DND-41 (cell line): ENCODE measurements at regions not wholly inside any gene's neighbourhood (a gene's known extent, or its start where the extent isn't known, plus 50 kb on each side); places are given as distances from the start of the nearest gene placed in this dataset.

Experiments used
- ATAC-seq: fragments of 200-7000 bp; cut with Tn5 transposase; 3 replicates; pipeline ENCODE4 v1.9.1; 2021; ENCODE audit warnings: low read depth; ENCODE audit not compliant: insufficient read depth
- DNase-seq: peaks from one replicate; pipeline ENCODE4 v3.0.0-alpha.2; 2020
- H2AFZ ChIP-seq: 2 replicates; pipeline ENCODE4 v1.6.0; 2012; ENCODE audit warnings: low read depth, low read length
- H3K27ac ChIP-seq: 2 replicates; pipeline ENCODE4 v1.5.1; 2012; ENCODE audit warnings: low read length, inconsistent platforms
- H3K27me3 ChIP-seq: fragments of 200-600 bp; sonication (generic); 2 replicates; pipeline ENCODE4 v1.6.0; 2012; ENCODE audit warnings: low read length, mild to moderate bottlenecking, inconsistent platforms; ENCODE audit not compliant: insufficient read depth, poor library complexity
- H3K36me3 ChIP-seq: 2 replicates; pipeline ENCODE4 v1.5.1; 2012; ENCODE audit warnings: low read length, inconsistent platforms; ENCODE audit not compliant: insufficient read depth
- H3K4me1 ChIP-seq: 2 replicates; pipeline ENCODE4 v1.5.1; 2012; ENCODE audit warnings: mild to moderate bottlenecking, low read length; ENCODE audit not compliant: insufficient read depth
- H3K4me2 ChIP-seq: 2 replicates; pipeline ENCODE4 v1.6.0; 2012; ENCODE audit warnings: mild to moderate bottlenecking, moderate library complexity, low read length, inconsistent platforms; ENCODE audit not compliant: insufficient read depth
- H3K4me3 ChIP-seq, 2 experiments: fragments of 200-600 bp in 1 of 2; shearing (Covaris generic) in 1 of 2; 2 replicates each; pipeline ENCODE4 v1.5.1; 2012 to 2016; ENCODE audit warnings: inconsistent platforms in 2 of 2, low read length in 2 of 2, mild to moderate bottlenecking in 2 of 2, low read depth in 1 of 2, moderate library complexity in 1 of 2
- H3K79me2 ChIP-seq: 2 replicates; pipeline ENCODE4 v1.6.0; 2012; ENCODE audit warnings: low read length, inconsistent platforms; ENCODE audit not compliant: insufficient read depth
- H3K9ac ChIP-seq: 2 replicates; pipeline ENCODE4 v1.6.0; 2012; ENCODE audit warnings: low read depth, mild to moderate bottlenecking, inconsistent platforms, low read length, moderate library complexity
- H3K9me3 ChIP-seq: 2 replicates; pipeline ENCODE4 v1.5.1; 2012; ENCODE audit warnings: low read length, moderate library complexity, mild to moderate bottlenecking, inconsistent platforms; ENCODE audit not compliant: insufficient read depth, severe bottlenecking
- H4K20me1 ChIP-seq: 2 replicates; pipeline ENCODE4 v1.6.0; 2012; ENCODE audit warnings: low read length; ENCODE audit not compliant: insufficient read depth
- EZH2 ChIP-seq: IDR thresholded peaks from 3 replicates; pipeline ENCODE4 v1.6.1; 2012; ENCODE audit warnings: borderline replicate concordance, low read depth, mild to moderate bottlenecking, moderate library complexity, low read length, inconsistent platforms; ENCODE audit not compliant: severe bottlenecking
- TF ChIP-seq, protein P1 (sequence below): IDR thresholded peaks from 2 replicates; pipeline ENCODE4 v1.5.1; 2012; ENCODE audit warnings: borderline replicate concordance, low read length, moderate library complexity, mild to moderate bottlenecking; ENCODE audit not compliant: poor library complexity, severe bottlenecking; ENCODE audit errors: extremely low read depth

DNA sequence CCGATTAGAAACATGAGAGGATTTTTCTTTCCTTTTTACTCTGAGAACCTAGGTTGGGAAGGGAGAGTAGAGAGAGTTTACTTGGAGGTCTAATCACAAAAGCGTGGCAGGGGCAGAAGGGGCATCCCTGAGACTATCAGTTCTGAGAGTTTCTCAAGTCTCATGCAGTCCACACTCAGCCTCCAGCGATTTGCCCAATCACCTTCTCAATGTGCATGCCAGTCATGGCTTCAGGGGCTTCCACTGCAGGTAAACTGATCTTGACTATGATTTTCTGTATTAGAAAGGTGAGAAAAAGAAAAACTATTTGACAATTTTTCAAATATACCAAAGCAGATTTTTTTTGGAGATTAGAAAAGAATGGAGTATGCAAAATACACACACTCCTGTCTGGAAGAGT is 617.1 kb upstream of the ZFP42 start:
- H3K79me2 ChIP-seq, result no peaks in the 10 kb centered on the region
- H3K4me2 ChIP-seq, result no peak overlapping the region
- no peaks in the 10 kb centered on the region for H3K36me3 ChIP-seq
- H2AFZ ChIP-seq, result no peak overlapping the region
- DNase-seq (no peak), ATAC-seq (no peak)
- peaks cover 4% of the 10 kb centered on the region for H3K9me3 ChIP-seq
- no peak for TF ChIP-seq EZH2
- TF ChIP-seq, protein P1, sequence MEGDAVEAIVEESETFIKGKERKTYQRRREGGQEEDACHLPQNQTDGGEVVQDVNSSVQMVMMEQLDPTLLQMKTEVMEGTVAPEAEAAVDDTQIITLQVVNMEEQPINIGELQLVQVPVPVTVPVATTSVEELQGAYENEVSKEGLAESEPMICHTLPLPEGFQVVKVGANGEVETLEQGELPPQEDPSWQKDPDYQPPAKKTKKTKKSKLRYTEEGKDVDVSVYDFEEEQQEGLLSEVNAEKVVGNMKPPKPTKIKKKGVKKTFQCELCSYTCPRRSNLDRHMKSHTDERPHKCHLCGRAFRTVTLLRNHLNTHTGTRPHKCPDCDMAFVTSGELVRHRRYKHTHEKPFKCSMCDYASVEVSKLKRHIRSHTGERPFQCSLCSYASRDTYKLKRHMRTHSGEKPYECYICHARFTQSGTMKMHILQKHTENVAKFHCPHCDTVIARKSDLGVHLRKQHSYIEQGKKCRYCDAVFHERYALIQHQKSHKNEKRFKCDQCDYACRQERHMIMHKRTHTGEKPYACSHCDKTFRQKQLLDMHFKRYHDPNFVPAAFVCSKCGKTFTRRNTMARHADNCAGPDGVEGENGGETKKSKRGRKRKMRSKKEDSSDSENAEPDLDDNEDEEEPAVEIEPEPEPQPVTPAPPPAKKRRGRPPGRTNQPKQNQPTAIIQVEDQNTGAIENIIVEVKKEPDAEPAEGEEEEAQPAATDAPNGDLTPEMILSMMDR, result no peak
- H3K4me3 ChIP-seq, result no peak overlapping the region
- no peak overlapping the region for H3K27ac ChIP-seq
- no peaks in the 10 kb centered on the region for H4K20me1 ChIP-seq
- no peaks in the 10 kb centered on the region for H3K27me3 ChIP-seq
- H3K4me1 ChIP-seq, result no peaks in the 10 kb centered on the region
- no peak overlapping the region for H3K9ac ChIP-seq

GRCh38 chr4:187380181-187380581 is 615.4 kb upstream of the ZFP42 start:
- Histone ChIP-seq H3K4me1 (no peaks in the 10 kb centered on the region), H3K9me3 (peaks cover under 1% of the 10 kb centered on the region), H3K4me3 (no peak overlapping the region), H3K27me3 (no peaks in the 10 kb centered on the region), H2AFZ (no peak overlapping the region), H3K4me2 (no peak overlapping the region), H3K27ac (no peak overlapping the region), H3K9ac (no peak overlapping the region), H3K36me3 (no peaks in the 10 kb centered on the region), H4K20me1 (no peaks in the 10 kb centered on the region), H3K79me2 (no peaks in the 10 kb centered on the region)
- no peak for ATAC-seq
- no peak for DNase-seq
- no peak for TF ChIP-seq EZH2
- TF ChIP-seq, protein P1, result no peak

DNA sequence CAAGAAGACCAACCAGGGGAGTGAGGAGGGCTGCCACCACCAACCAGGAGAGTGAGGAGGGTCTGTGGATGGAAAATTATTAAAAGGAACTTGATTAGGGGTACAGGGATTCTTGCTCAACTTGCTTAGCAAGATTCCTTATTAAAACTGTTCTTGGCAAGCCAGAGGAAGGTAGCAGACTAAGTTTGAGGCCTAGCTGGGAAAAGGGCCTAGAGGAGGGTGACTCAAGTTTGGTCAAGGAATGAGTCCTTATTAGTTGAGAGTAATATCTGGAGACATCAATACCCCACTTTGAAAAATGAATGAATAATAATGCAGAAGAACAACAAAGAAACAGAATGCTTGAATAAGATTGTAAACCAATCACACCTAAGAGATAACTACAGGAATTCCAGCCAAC is 612.4 kb upstream of the ZFP42 start:
- TF ChIP-seq, protein P1, result no peak
- no peak for TF ChIP-seq EZH2
- H3K36me3 ChIP-seq, result no peaks in the 10 kb centered on the region
- ATAC-seq, result no peak

GRCh38 chr4:187387739-187388138 is 607.8 kb upstream of the ZFP42 start:
- no peak overlapping the region for H3K4me3 ChIP-seq
- TF ChIP-seq, protein P1, result no peak
- no peak for TF ChIP-seq EZH2
- no peak for DNase-seq

More for the DNA sequence above, 612.4 kb upstream of the ZFP42 start:
- Histone ChIP-seq H3K4me3 (no peak overlapping the region), H3K79me2 (no peaks in the 10 kb centered on the region), H2AFZ (no peak overlapping the region), H3K27me3 (no peaks in the 10 kb centered on the region), H3K9me3 (no peaks in the 10 kb centered on the region), H3K9ac (no peak overlapping the region), H3K4me1 (no peaks in the 10 kb centered on the region), H3K4me2 (no peak overlapping the region), H3K27ac (no peak overlapping the region), H4K20me1 (no peaks in the 10 kb centered on the region)
- no peak for DNase-seq

More at GRCh38 chr4:187387739-187388138, 607.8 kb upstream of the ZFP42 start:
- Histone ChIP-seq H3K4me2 (no peak overlapping the region), H3K36me3 (no peaks in the 10 kb centered on the region), H3K9ac (no peak overlapping the region), H3K27me3 (no peaks in the 10 kb centered on the region), H3K9me3 (no peaks in the 10 kb centered on the region), H3K27ac (no peak overlapping the region), H3K79me2 (no peaks in the 10 kb centered on the region), H3K4me1 (no peaks in the 10 kb centered on the region), H4K20me1 (no peaks in the 10 kb centered on the region), H2AFZ (no peak overlapping the region)
- no peak for ATAC-seq
